GM04503 (cell line): ENCODE measurements at regions not wholly inside any gene's neighbourhood (a gene's known extent, or its start where the extent isn't known, plus 50 kb on each side); places are given as distances from the start of the nearest gene placed in this dataset.
"Not testable (repeated sequence)": the region's sequence is repeated elsewhere in the genome, so short reads cannot be mapped to it uniquely, and the experiment has no call there.

Experiments used
- DNase-seq: peaks from one replicate; pipeline ENCODE4 v3.0.0-alpha.2; 2012; ENCODE audit warnings: low read depth

DNA sequence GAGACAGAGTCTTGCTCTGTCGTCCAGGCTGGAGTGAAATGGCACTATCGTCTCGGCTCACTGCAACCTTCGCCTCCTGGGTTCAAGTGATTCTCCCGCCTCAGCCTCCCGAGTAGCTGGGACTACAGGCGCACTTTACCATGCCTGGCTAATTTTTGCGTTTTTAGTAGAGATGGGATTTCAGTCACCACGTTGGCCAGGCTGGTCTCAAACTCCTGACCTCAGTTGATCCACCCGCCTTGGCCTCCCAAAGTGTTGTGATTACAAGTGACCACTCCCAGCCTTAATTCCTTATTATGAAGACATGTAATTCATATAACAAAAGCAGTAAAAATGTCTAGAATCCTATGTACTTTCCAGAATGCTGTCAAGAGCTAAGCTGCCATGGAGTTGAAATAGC is 434.5 kb upstream of the ZNG1F start:
- DNase-seq = not testable (repeated sequence)

DNA sequence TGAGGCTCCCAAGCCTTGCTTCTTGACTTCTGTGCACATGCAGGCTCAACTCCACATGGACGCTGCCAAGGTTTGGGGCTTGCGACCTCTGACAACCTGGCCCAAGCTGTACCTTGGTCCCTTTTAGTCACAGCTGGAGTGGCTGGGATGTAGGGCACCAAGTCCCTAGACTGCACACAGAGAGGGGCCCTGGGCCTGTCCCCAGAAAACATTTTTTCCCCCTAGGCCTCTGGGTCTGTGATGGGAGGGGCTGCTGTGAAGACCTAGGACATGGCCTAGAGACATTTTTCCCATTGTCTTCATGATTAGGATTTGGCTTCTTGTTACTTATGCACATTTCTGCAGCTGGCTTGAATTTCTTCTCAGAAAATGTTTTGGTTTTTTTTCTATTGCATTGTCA is 430.1 kb upstream of the ZNG1F start:
- DNase-seq = not testable (repeated sequence)

DNA sequence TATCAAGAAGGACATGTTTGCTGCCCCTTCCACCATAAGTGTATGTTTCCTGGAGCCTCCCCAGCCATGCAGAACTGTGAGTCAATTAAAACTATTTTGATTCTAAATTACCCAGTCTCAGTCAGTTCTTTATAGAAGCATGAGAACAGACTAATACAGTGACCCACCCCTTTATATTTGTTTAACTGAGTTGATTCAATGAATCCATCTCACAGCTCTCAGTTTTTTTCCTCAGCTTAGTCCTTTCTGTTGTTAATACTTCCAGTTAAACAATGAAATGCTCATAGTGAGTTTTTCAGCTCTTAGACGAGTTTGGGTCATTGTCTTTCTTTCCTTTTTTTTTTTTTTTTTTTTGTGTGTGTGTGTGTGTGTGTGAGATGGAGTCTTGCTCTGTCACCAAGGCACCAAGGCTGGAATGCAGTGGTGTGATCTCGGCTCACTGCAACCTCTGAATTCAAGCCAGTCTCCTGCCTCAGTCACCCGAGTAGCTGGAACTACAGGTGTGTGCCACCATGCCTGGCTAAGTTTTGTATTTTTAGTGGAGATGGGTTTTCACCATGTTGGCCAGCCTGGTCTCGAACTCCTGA is 417.9 kb upstream of the ZNG1F start:
- DNase-seq = not testable (repeated sequence)

DNA sequence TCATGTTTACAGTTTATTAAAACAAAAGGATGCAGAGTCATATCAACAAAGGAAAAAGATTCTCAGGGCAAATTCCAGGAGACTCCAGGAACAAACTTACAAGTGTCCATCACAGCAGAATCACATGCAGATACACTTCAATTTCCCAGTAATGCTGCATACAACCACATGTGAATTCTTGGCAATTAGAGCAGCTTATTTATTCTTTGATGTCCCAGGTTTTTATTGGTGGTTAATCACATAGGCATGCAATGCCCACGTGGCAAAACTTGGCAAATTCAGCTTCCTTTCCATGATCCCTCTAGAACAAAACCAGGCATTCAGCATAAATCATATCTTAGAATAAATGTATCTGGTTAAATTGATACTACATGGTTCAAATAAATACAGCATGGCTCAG is 376.5 kb upstream of the ZNG1F start:
- not testable (repeated sequence) for DNase-seq
